SK-N-SH treated with all-trans-retinoic acid at 6 μM for 48 hours (cell line): ENCODE measurements at regions not wholly inside any gene's neighbourhood (a gene's known extent, or its start where the extent isn't known, plus 50 kb on each side); places are given as distances from the start of the nearest gene placed in this dataset.

Source experiments
- ATAC-seq: fragments of 200-7000 bp; cut with Tn5 transposase; 3 replicates; pipeline ENCODE4 v1.9.1; 2020; ENCODE audit warnings: mild to moderate bottlenecking, moderate library complexity
- ARNTL ChIP-seq: fragments of 450-650 bp; formaldehyde crosslinking; IDR thresholded peaks from 2 replicates; pipeline ENCODE4 v1.5.0; 2020; ENCODE audit warnings: low read depth, mild to moderate bottlenecking, moderate library complexity, borderline replicate concordance
- BACH2 ChIP-seq: fragments of 250-450 bp; sonication (Bioruptor Pico); IDR thresholded peaks from 2 replicates; pipeline ENCODE4 v1.9.0; 2021; ENCODE audit warnings: mild to moderate bottlenecking, borderline replicate concordance
- ESRRG ChIP-seq: fragments of 250-450 bp; sonication (Bioruptor Pico); IDR thresholded peaks from 2 replicates; pipeline ENCODE4 v1.6.1; 2021; ENCODE audit warnings: mild to moderate bottlenecking
- GLIS3 ChIP-seq: fragments of 250-450 bp; sonication (Bioruptor Pico); IDR thresholded peaks from 2 replicates; pipeline ENCODE4 v1.5.0; 2020; ENCODE audit warnings: mild to moderate bottlenecking, moderate library complexity
- ISL1 ChIP-seq: fragments of 250-450 bp; sonication (Bioruptor Pico); IDR thresholded peaks from 2 replicates; pipeline ENCODE4 v2.1.2; 2022; ENCODE audit warnings: mild to moderate bottlenecking, moderate library complexity
- OSR1 ChIP-seq: fragments of 250-450 bp; sonication (Bioruptor Pico); IDR thresholded peaks from 2 replicates; pipeline ENCODE4 v1.8.0; 2022; ENCODE audit warnings: moderate library complexity, mild to moderate bottlenecking, inconsistent platforms
- PPARA ChIP-seq: fragments of 250-450 bp; sonication (Bioruptor Pico); IDR thresholded peaks from 2 replicates; pipeline ENCODE4 v1.5.0; 2020; ENCODE audit warnings: mild to moderate bottlenecking, borderline replicate concordance
- RARB ChIP-seq: fragments of 250-450 bp; sonication (Bioruptor Pico); IDR thresholded peaks from 2 replicates; pipeline ENCODE4 v1.8.0; 2021; ENCODE audit warnings: mild to moderate bottlenecking, moderate library complexity
- TCF4 ChIP-seq: fragments of 250-450 bp; sonication (Bioruptor Pico); IDR thresholded peaks from 2 replicates; pipeline ENCODE4 v1.8.0; 2021; ENCODE audit warnings: mild to moderate bottlenecking, moderate library complexity, borderline replicate concordance
- TOX ChIP-seq: fragments of 250-450 bp; sonication (Bioruptor Pico); IDR thresholded peaks from 2 replicates; pipeline ENCODE4 v1.8.0; 2021; ENCODE audit warnings: mild to moderate bottlenecking, moderate library complexity, borderline replicate concordance
- ZC3H10 ChIP-seq: fragments of 250-450 bp; sonication (Bioruptor Pico); IDR thresholded peaks from 2 replicates; pipeline ENCODE4 v1.5.1; 2021; ENCODE audit warnings: mild to moderate bottlenecking, moderate library complexity
- ZFP3 ChIP-seq: fragments of 250-450 bp; sonication (Bioruptor Pico); IDR thresholded peaks from 2 replicates; pipeline ENCODE4 v1.5.0; 2020; ENCODE audit warnings: mild to moderate bottlenecking, moderate library complexity
- ZFP30 ChIP-seq: fragments of 450-650 bp; formaldehyde crosslinking; IDR thresholded peaks from 2 replicates; pipeline ENCODE4 v1.5.0; 2022; ENCODE audit warnings: mild to moderate bottlenecking, moderate library complexity
- ZNF565 ChIP-seq: fragments of 450-650 bp; formaldehyde crosslinking; conservative IDR thresholded peaks from 2 replicates; pipeline ENCODE4 v1.5.0; 2020; ENCODE audit warnings: low read depth, mild to moderate bottlenecking, moderate library complexity
- ZNF70 ChIP-seq: fragments of 450-650 bp; formaldehyde crosslinking; IDR thresholded peaks from 2 replicates; pipeline ENCODE4 v1.5.0; 2020; ENCODE audit warnings: mild to moderate bottlenecking, moderate library complexity
- ZNF8 ChIP-seq: fragments of 450-650 bp; formaldehyde crosslinking; IDR thresholded peaks from 2 replicates; pipeline ENCODE4 v1.5.0; 2020; ENCODE audit warnings: mild to moderate bottlenecking, moderate library complexity
- TF ChIP-seq, protein P1 (sequence below): fragments of 250-450 bp; sonication (Bioruptor Pico); IDR thresholded peaks from 2 replicates; pipeline ENCODE4 v1.5.1; 2020; ENCODE audit warnings: low read depth, mild to moderate bottlenecking, moderate library complexity
- TF ChIP-seq, protein P2 (sequence below): fragments of 250-450 bp; sonication (Bioruptor Pico); IDR thresholded peaks from 2 replicates; pipeline ENCODE4 v1.5.0; 2020; ENCODE audit warnings: mild to moderate bottlenecking, moderate library complexity
- TF ChIP-seq, protein P3 (sequence below): fragments of 250-450 bp; sonication (Bioruptor Pico); IDR thresholded peaks from 2 replicates; pipeline ENCODE4 v1.8.0; 2021; ENCODE audit warnings: low read depth, mild to moderate bottlenecking, moderate library complexity, borderline replicate concordance
- TF ChIP-seq, protein P4 (sequence below): fragments of 250-450 bp; sonication (Bioruptor Pico); IDR thresholded peaks from 2 replicates; pipeline ENCODE4 v1.5.1; 2021; ENCODE audit warnings: mild to moderate bottlenecking, moderate library complexity

DNA sequence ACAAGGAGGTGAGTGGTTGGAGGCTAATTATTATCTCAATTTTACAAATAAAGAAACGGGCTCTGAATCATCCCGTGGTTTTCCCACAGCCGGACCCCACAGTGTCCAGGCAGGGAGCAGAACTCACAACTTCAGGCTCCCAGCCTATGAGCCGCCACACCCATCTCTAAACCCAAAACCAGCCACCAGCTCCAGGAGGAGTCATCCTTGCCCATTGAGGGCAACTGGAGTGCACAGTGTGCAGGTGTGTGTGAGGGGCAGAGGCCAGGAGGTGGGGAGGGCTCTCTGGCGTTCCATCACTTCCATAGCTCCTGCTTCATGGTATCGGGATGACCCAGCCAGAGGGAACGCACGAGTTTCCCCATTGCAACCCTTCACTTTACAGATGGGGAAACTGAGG is 144.5 kb downstream of the CYP26B1 start:
- ATAC-seq, result no peak
- TF ChIP-seq ARNTL (CRISPR knock-in tag), result no peak
- TF ChIP-seq, protein P1, sequence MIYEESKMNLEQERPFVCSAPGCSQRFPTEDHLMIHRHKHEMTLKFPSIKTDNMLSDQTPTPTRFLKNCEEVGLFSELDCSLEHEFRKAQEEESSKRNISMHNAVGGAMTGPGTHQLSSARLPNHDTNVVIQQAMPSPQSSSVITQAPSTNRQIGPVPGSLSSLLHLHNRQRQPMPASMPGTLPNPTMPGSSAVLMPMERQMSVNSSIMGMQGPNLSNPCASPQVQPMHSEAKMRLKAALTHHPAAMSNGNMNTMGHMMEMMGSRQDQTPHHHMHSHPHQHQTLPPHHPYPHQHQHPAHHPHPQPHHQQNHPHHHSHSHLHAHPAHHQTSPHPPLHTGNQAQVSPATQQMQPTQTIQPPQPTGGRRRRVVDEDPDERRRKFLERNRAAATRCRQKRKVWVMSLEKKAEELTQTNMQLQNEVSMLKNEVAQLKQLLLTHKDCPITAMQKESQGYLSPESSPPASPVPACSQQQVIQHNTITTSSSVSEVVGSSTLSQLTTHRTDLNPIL (CRISPR knock-in tag), result no peak
- no peak for TF ChIP-seq GLIS3
- TF ChIP-seq, all 23 proteins: peak for 0

DNA sequence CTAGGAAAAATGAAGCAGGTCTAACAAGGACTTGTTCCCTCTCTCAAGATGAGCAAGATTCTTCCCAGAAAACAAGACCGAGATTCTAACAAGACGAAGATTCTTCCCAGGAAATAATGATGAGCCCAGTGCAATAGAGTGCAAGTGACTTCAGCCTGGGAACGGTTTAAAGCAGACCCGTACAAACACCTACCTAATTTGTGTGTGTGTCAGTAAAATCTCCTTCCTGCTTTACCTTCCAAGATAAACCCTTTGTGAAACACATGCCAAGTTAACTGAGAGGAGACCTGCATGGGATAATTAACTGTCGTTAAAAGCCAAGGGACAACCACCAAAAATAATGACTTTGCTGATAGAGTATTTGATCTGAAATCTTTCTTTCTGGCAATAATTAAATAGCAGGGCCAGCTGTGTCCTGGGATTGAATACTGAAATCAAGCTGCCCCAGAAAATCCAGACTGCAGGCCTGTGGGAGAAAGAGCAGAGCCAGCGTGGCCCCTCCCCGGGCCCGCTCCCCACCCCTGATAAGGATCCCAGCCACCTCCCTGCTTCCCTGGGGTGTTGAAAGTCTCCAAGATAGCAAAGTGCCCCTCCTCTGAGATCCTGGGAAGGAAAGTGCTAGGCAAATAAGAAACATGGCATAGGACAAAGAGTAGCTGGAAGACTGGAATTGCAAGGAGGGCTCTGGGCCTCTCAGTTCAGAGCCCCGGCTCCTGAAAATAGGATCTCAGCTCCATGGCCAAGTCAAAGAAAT is 145.5 kb downstream of the CYP26B1 start:
- ATAC-seq, result no peak
- TF ChIP-seq, protein P2, sequence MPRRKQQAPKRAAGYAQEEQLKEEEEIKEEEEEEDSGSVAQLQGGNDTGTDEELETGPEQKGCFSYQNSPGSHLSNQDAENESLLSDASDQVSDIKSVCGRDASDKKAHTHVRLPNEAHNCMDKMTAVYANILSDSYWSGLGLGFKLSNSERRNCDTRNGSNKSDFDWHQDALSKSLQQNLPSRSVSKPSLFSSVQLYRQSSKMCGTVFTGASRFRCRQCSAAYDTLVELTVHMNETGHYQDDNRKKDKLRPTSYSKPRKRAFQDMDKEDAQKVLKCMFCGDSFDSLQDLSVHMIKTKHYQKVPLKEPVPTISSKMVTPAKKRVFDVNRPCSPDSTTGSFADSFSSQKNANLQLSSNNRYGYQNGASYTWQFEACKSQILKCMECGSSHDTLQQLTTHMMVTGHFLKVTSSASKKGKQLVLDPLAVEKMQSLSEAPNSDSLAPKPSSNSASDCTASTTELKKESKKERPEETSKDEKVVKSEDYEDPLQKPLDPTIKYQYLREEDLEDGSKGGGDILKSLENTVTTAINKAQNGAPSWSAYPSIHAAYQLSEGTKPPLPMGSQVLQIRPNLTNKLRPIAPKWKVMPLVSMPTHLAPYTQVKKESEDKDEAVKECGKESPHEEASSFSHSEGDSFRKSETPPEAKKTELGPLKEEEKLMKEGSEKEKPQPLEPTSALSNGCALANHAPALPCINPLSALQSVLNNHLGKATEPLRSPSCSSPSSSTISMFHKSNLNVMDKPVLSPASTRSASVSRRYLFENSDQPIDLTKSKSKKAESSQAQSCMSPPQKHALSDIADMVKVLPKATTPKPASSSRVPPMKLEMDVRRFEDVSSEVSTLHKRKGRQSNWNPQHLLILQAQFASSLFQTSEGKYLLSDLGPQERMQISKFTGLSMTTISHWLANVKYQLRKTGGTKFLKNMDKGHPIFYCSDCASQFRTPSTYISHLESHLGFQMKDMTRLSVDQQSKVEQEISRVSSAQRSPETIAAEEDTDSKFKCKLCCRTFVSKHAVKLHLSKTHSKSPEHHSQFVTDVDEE (CRISPR knock-in tag), result peak; percentile 61; the same call in 1 of the 2 replicates
- TF ChIP-seq, protein P3, sequence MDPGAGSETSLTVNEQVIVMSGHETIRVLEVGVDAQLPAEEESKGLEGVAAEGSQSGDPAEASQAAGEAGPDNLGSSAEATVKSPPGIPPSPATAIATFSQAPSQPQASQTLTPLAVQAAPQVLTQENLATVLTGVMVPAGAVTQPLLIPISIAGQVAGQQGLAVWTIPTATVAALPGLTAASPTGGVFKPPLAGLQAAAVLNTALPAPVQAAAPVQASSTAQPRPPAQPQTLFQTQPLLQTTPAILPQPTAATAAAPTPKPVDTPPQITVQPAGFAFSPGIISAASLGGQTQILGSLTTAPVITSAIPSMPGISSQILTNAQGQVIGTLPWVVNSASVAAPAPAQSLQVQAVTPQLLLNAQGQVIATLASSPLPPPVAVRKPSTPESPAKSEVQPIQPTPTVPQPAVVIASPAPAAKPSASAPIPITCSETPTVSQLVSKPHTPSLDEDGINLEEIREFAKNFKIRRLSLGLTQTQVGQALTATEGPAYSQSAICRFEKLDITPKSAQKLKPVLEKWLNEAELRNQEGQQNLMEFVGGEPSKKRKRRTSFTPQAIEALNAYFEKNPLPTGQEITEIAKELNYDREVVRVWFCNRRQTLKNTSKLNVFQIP (CRISPR knock-in tag), result no peak
- TF ChIP-seq TCF4, result peak; percentile 82
- TF ChIP-seq, all 23 proteins: peak for 2

DNA sequence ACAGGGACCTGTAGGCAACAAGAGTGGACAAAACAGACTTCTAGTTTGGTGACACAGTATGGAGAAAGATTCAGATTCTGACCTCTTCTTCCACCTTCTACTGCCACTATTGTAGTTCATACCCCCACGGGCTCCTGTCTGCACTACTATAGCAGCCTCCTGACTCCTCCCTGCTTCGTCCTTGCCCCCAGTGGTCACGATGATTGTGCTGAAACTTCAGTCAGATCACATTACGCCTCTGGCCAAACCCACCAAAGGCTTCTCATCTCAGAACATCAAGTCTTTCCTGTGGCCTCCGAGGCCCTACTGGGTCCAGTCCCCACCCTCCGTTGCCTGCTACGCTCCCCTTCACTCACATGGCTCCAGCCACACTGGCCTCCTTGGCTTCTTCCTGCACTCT is 147.6 kb downstream of the CYP26B1 start:
- ATAC-seq, result no peak
- TF ChIP-seq ARNTL (CRISPR knock-in tag) (no peak), ZFP30 (CRISPR knock-in tag) (no peak), ZNF70 (CRISPR knock-in tag) (no peak), OSR1 (CRISPR knock-in tag) (no peak), RARB (no peak), ZNF565 (CRISPR knock-in tag) (no peak), ZNF8 (CRISPR knock-in tag) (no peak), ZFP3 (CRISPR knock-in tag) (no peak), GLIS3 (no peak), TOX (CRISPR knock-in tag) (no peak), PPARA (no peak), ESRRG (CRISPR knock-in tag) (no peak), BACH2 (CRISPR knock-in tag) (no peak), ISL1 (CRISPR knock-in tag) (no peak), TCF4 (no peak), ZC3H10 (CRISPR knock-in tag) (no peak)
- TF ChIP-seq, protein P4, sequence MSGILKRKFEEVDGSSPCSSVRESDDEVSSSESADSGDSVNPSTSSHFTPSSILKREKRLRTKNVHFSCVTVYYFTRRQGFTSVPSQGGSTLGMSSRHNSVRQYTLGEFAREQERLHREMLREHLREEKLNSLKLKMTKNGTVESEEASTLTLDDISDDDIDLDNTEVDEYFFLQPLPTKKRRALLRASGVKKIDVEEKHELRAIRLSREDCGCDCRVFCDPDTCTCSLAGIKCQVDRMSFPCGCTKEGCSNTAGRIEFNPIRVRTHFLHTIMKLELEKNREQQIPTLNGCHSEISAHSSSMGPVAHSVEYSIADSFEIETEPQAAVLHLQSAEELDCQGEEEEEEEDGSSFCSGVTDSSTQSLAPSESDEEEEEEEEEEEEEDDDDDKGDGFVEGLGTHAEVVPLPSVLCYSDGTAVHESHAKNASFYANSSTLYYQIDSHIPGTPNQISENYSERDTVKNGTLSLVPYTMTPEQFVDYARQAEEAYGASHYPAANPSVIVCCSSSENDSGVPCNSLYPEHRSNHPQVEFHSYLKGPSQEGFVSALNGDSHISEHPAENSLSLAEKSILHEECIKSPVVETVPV (CRISPR knock-in tag), result no peak
- TF ChIP-seq, protein P1 (CRISPR knock-in tag), result no peak
- TF ChIP-seq, protein P2 (CRISPR knock-in tag), result no peak
- TF ChIP-seq, protein P3 (CRISPR knock-in tag), result no peak
